Adrenal gland (tissue), 9 donors: ENCODE measurements at regions not wholly inside any gene's neighbourhood (a gene's known extent, or its start where the extent isn't known, plus 50 kb on each side); places are given as distances from the start of the nearest gene placed in this dataset.

Source experiments
- DNase-seq, 7 donors: peaks; one replicate each; pipeline ENCODE4 v3.0.0-alpha.2; 2019 to 2020
- H3K27ac ChIP-seq, 5 donors: fragments of 200-600 bp; sonication (generic) in 4 of 5; 1 replicate in 3 of 5; 2 replicates in 2 of 5; pipeline versions ENCODE4 v1.5.1 to v1.8.0; 2016 to 2020; ENCODE audit warnings: mild to moderate bottlenecking in 1 of 5
- H3K27me3 ChIP-seq: fragments of 200-600 bp; 2 replicates; pipeline ENCODE4 v1.8.0; 2021
- H3K36me3 ChIP-seq, 2 donors: fragments of 200-600 bp; replicated peaks in 1 of 2; 1 replicate in 1 of 2; 2 replicates in 1 of 2; pipeline versions ENCODE4 v1.5.1 to v1.8.0; 2018 to 2022
- H3K4me1 ChIP-seq, 2 donors: fragments of 200-600 bp; replicated peaks in 1 of 2; 1 replicate in 1 of 2; 2 replicates in 1 of 2; pipeline versions ENCODE4 v1.5.1 to v1.8.0; 2018 to 2021
- H3K4me3 ChIP-seq, 4 donors: fragments of 200-600 bp; sonication (generic) in 3 of 4; one replicate each; pipeline ENCODE4 v1.5.1; 2016 to 2018
- H3K9me3 ChIP-seq, 3 donors: fragments of 200-600 bp; sonication (generic) in 1 of 3; replicated peaks in 1 of 3; 1 replicate in 2 of 3; 2 replicates in 1 of 3; pipeline versions ENCODE4 v1.5.1 to v1.8.0; 2016 to 2021
- POLR2A ChIP-seq, 2 donors: fragments of 450-650 bp; IDR thresholded peaks; one replicate each; pipeline ENCODE4 v1.6.1; 2017; ENCODE audit warnings: antibody characterized with exemption in 2 of 2, mild to moderate bottlenecking in 2 of 2, moderate library complexity in 1 of 2
- WGBS, 4 donors: extraction: QIAGEN DNeasy Blood & Tissue Kit in 2 of 4; methylation state at CpG; one replicate each; pipeline versions ENCODE4 v1.1.5 to v1.1.7; 2013 to 2017; 5-methylcytosine and 5-hydroxymethylcytosine counted together
- intact Hi-C, 2 donors: fragments of 100-400 bp; cut with DNase I; formaldehyde crosslinking; loops; one replicate each; pipeline versions ENCODE4 v1.14.1 to v1.15.0; 2022 to 2023
- TF ChIP-seq, protein P1 (sequence below), 6 experiments: fragments of 450-650 bp in 4 of 6; fragments of 200-600 bp in 2 of 6; sonication (generic) in 1 of 6; IDR thresholded peaks; 1 replicate in 5 of 6; 2 replicates in 1 of 6; pipeline versions ENCODE4 v1.5.1 to v1.8.0; 2016 to 2021; ENCODE audit warnings: antibody characterized with exemption in 6 of 6, mild to moderate bottlenecking in 2 of 6, moderate library complexity in 1 of 6
- donor health status: healthy with polysubstance abuse.
- donor health status: Bipolar disorder and iron deficiency.
- donor health status: DM: yes; HTN: yes; CAD: no.
- donor health status: DM: no; HTN: no; CAD: no.
- donor health status: DM: no; HTN: no; CAD: no.

DNA sequence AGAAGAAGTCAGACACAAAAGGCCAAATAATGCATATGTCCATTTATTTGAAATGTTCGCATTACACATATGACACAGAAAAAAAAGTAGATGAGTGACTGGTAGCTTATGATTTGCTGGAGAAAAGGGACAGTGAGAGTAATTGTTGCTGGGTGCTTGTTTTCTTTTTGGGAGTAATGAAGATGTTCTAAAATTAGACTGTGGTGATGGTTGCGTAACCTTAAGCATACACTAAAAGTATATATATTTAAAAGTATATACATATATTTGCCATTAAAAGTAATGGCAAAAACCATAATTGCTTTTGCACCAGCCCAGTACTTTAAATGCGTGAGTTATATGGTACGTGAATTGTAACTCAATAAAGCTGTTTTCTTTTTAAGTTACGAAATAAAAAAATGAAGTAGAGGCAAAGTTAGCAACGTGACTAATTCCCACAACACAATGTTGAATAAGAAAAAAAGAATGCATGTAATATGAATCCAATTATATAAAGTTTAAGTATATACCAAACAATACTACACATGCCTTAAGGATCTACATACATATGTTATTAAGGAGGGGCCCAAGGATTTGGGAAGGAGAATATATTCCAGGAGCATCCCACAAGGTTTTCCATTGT is 360.4 kb upstream of the CELF2 start:
- H3K9me3 ChIP-seq: no peaks in the 10 kb centered on the region
- no peak overlapping the region for H3K4me3 ChIP-seq
- intact Hi-C loops: no loop called here
- no peak for TF ChIP-seq POLR2A (IDR thresholded peaks at IDR 0.05)
- TF ChIP-seq, protein P1, sequence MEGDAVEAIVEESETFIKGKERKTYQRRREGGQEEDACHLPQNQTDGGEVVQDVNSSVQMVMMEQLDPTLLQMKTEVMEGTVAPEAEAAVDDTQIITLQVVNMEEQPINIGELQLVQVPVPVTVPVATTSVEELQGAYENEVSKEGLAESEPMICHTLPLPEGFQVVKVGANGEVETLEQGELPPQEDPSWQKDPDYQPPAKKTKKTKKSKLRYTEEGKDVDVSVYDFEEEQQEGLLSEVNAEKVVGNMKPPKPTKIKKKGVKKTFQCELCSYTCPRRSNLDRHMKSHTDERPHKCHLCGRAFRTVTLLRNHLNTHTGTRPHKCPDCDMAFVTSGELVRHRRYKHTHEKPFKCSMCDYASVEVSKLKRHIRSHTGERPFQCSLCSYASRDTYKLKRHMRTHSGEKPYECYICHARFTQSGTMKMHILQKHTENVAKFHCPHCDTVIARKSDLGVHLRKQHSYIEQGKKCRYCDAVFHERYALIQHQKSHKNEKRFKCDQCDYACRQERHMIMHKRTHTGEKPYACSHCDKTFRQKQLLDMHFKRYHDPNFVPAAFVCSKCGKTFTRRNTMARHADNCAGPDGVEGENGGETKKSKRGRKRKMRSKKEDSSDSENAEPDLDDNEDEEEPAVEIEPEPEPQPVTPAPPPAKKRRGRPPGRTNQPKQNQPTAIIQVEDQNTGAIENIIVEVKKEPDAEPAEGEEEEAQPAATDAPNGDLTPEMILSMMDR (IDR thresholded peaks at IDR 0.05): no peak
- WGBS, 4 donors: 80 to 87% (median 83%) methylated on average over 6 of the region's 6 CpGs
- no peak for DNase-seq
- H3K4me1 ChIP-seq: no peaks in the 10 kb centered on the region
- H3K27ac ChIP-seq: peak overlapping the region in 1 of 5 donors; percentile 1
- H3K27me3 ChIP-seq: no peaks in the 10 kb centered on the region
- no peaks in the 10 kb centered on the region for H3K36me3 ChIP-seq

DNA sequence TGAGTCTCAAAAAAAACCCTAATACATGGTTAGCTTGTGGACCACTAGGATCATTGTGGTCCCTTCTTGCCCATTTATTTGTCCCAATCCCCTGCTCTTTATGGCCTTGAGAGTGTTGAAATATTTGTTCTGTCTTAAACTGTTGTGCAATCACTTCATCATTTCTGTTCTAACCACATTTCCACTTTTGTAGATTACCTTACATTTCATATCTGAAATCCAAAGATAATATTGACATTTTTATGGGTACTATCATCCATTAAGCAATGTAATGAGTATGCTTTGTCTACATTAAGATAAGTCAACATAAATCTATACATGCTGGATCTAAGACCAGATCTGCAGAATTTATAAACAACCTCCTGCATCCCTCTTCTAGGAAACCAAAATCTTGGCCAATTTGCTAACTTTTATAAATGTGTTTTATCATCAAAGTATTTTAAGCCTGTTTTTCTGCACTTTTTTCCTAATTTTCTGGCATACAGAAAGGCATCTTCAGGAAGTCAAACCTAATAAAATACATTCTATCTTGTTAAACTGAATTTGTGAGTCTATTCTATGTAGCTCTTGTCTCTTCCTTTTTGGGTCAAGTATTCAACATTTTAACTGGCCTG is 359.4 kb upstream of the CELF2 start:
- peak overlapping the region in 1 of 5 donors; percentile 1 for H3K27ac ChIP-seq
- no peak for DNase-seq
- peaks cover 0 to 1% of the 10 kb centered on the region in 2 donors for H3K4me1 ChIP-seq
- no peak overlapping the region for H3K4me3 ChIP-seq
- H3K36me3 ChIP-seq: no peaks in the 10 kb centered on the region
- intact Hi-C loops: no loop called here
- TF ChIP-seq, protein P1 (IDR thresholded peaks at IDR 0.05): no peak
- TF ChIP-seq POLR2A (IDR thresholded peaks at IDR 0.05): no peak
- H3K9me3 ChIP-seq: no peaks in the 10 kb centered on the region
- no peaks in the 10 kb centered on the region for H3K27me3 ChIP-seq

DNA sequence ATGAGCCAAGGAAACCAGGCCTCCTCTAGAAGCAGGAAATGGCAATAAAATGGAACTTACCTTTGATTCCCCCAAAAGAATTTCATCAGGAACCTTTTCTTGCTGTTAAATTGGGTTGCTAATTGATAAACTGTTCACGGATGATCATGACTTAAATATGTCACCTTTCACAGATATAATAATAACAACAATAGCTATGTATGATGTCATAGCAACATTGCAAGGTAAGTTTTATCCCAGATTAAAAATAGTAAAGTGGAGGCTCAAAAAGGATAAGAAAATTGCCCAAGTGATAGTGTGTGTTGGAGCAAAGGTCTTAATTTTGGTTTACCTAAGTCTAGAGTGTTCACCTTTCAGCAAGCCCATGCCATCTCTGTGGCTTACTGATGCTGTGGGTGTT is 357.6 kb upstream of the CELF2 start:
- TF ChIP-seq, protein P1 (IDR thresholded peaks at IDR 0.05): no peak
- no peak for TF ChIP-seq POLR2A (IDR thresholded peaks at IDR 0.05)
- no peaks in the 10 kb centered on the region for H3K36me3 ChIP-seq
- no peak for DNase-seq
- H3K27ac ChIP-seq: no peak overlapping the region
- no peaks in the 10 kb centered on the region for H3K9me3 ChIP-seq
- intact Hi-C loops: no loop called here
- no peaks in the 10 kb centered on the region for H3K27me3 ChIP-seq
- no peak overlapping the region for H3K4me3 ChIP-seq
- peaks cover 0 to 4% of the 10 kb centered on the region in 2 donors for H3K4me1 ChIP-seq
- WGBS, 4 donors: 90 to 97% (median 93%) methylated on average over 1 of the region's 1 CpG

DNA sequence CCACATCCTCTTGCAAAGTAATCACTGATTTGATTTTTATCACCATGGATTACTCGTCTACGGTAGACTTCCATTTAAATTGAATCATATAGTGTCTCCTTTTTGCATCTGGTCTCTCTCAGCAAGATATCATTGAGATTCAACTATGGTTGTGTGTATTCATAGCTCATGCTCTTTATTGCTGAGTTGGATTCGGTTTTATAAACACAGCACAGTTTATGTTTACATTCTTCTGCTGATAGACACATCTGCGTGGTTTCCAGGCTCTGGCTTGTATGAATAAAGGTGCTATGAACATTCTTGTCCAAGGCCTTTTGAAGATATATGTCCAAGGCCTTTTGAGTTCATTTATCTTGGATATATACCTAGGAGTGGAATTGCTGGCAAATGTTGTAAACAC is 356.5 kb upstream of the CELF2 start:
- no peaks in the 10 kb centered on the region for H3K36me3 ChIP-seq
- no peak for DNase-seq
- H3K4me3 ChIP-seq: no peak overlapping the region
- TF ChIP-seq, protein P1 (IDR thresholded peaks at IDR 0.05): no peak
- no peak for TF ChIP-seq POLR2A (IDR thresholded peaks at IDR 0.05)
- peaks cover 0 to 4% of the 10 kb centered on the region in 2 donors for H3K4me1 ChIP-seq
- intact Hi-C loops: no loop called here
- 54 to 81% (median 59%) methylated on average over 4 of the region's 4 CpGs for WGBS, 4 donors
- no peaks in the 10 kb centered on the region for H3K9me3 ChIP-seq
- no peaks in the 10 kb centered on the region for H3K27me3 ChIP-seq
- no peak overlapping the region for H3K27ac ChIP-seq
